Endothelial cell of umbilical vein (primary cell): ENCODE measurements at regions not wholly inside any gene's neighbourhood (a gene's known extent, or its start where the extent isn't known, plus 50 kb on each side); places are given as distances from the start of the nearest gene placed in this dataset.

Source experiments
- BruUV-seq: library from RNA; stranded (reverse); fragments of 400-500 nt; replicated peaks from 2 replicates; lab custom pipeline; 2021; lab: Mats Ljungman, UMichigan
- CTCF ChIA-PET: fragments of 300-600, 350-600 bp; sonication (Branson Sonifier 250); formaldehyde crosslinking; loops from one replicate; lab custom pipeline; 2021; ENCODE audit warnings: antibody characterized with exemption, inconsistent platforms; lab: Charles Lee
- POLR2A ChIA-PET: fragments of 300-600, 350-600 bp; sonication (Branson Sonifier 250); formaldehyde crosslinking; loops from one replicate; lab custom pipeline; 2021; ENCODE audit warnings: antibody characterized with exemption, inconsistent platforms; lab: Charles Lee
- DNase-seq: peaks from one replicate; pipeline ENCODE4 v3.0.0-alpha.2; 2011; ENCODE audit warnings: low read depth, low spot score
- FAIRE-seq: peaks from 2 replicates; lab custom pipeline; 2011; peaks lifted over from hg19 to GRCh38; lab: Jason Lieb, UNC
- H2AFZ ChIP-seq: 2 replicates; pipeline ENCODE4 v1.6.0; 2012; ENCODE audit warnings: low read depth, low read length, control low read depth, inconsistent platforms
- H3K27ac ChIP-seq: 2 replicates; pipeline ENCODE4 v1.5.1; 2011; ENCODE audit warnings: low read depth, mild to moderate bottlenecking, control low read depth, low read length, moderate library complexity; ENCODE audit not compliant: insufficient read depth
- H3K27me3 ChIP-seq, 2 experiments: 2 replicates each; pipeline versions ENCODE4 v1.6.0 to v1.6.1; 2011; ENCODE audit warnings: low read length in 2 of 2, mixed read lengths in 1 of 2; ENCODE audit not compliant: control insufficient read depth in 2 of 2, insufficient read depth in 2 of 2
- H3K36me3 ChIP-seq, 2 experiments: 2 replicates in 1 of 2; 3 replicates in 1 of 2; pipeline ENCODE4 v1.5.1; 2011; ENCODE audit warnings: low read length in 2 of 2, mild to moderate bottlenecking in 1 of 2, moderate library complexity in 1 of 2; ENCODE audit not compliant: control insufficient read depth in 2 of 2, insufficient read depth in 2 of 2; ENCODE audit errors: extremely low read depth in 1 of 2
- H3K4me1 ChIP-seq: 3 replicates; pipeline ENCODE4 v1.5.1; 2011; ENCODE audit warnings: mild to moderate bottlenecking, low read length; ENCODE audit not compliant: control insufficient read depth, insufficient read depth; ENCODE audit errors: extremely low read depth
- H3K4me2 ChIP-seq: 2 replicates; pipeline ENCODE4 v1.6.1; 2011; ENCODE audit warnings: low read length, control low read depth, mixed read lengths; ENCODE audit not compliant: insufficient read depth
- H3K4me3 ChIP-seq, 3 experiments: fragments of 200-600 bp in 1 of 3; sonication (generic), shearing (Covaris generic) in 1 of 3; replicated peaks in 1 of 3; 2 replicates each; pipeline ENCODE4 v1.5.1; 2011 to 2016; ENCODE audit warnings: control low read depth in 3 of 3, low read length in 3 of 3, mild to moderate bottlenecking in 2 of 3, inconsistent platforms in 1 of 3, low read depth in 1 of 3, moderate library complexity in 1 of 3; ENCODE audit not compliant: insufficient read depth in 1 of 3
- H3K79me2 ChIP-seq: 2 replicates; pipeline ENCODE4 v1.6.0; 2012; ENCODE audit warnings: low read length, inconsistent platforms; ENCODE audit not compliant: control insufficient read depth, insufficient read depth
- H3K9ac ChIP-seq: replicated peaks from 2 replicates; pipeline ENCODE3; 2011; ENCODE audit warnings: low read length, control low read depth; ENCODE audit not compliant: insufficient read depth; ENCODE audit errors: extremely low read depth
- H3K9me1 ChIP-seq: replicated peaks from 3 replicates; pipeline ENCODE4 v1.6.0; 2011; ENCODE audit warnings: mild to moderate bottlenecking, low read length; ENCODE audit not compliant: control insufficient read depth, insufficient read depth; ENCODE audit errors: extremely low read depth
- H3K9me3 ChIP-seq: replicated peaks from 2 replicates; pipeline ENCODE4 v1.5.1; 2012; ENCODE audit warnings: low read length, inconsistent platforms; ENCODE audit not compliant: control insufficient read depth, insufficient read depth
- H4K20me1 ChIP-seq: replicated peaks from 2 replicates; pipeline ENCODE3; 2011; ENCODE audit warnings: mild to moderate bottlenecking, low read length; ENCODE audit not compliant: control insufficient read depth, insufficient read depth; ENCODE audit errors: extremely low read depth
- EZH2 ChIP-seq: IDR thresholded peaks from 2 replicates; pipeline ENCODE4 v1.6.1; 2012; ENCODE audit warnings: borderline replicate concordance, low read depth, mild to moderate bottlenecking, moderate library complexity, low read length, inconsistent platforms; ENCODE audit not compliant: severe bottlenecking
- FOS ChIP-seq: IDR thresholded peaks from 2 replicates; pipeline ENCODE4 v1.6.1; 2011; ENCODE audit warnings: mild to moderate bottlenecking, low read length, moderate library complexity, borderline replicate concordance; ENCODE audit not compliant: insufficient read depth
- GATA2 ChIP-seq: IDR thresholded peaks from 2 replicates; pipeline ENCODE4 v1.7.0; 2011; ENCODE audit warnings: low read depth, mild to moderate bottlenecking, moderate library complexity, mixed read lengths, low read length; ENCODE audit not compliant: insufficient read length, insufficient read depth
- JUN ChIP-seq: IDR thresholded peaks from 2 replicates; pipeline ENCODE4 v1.6.1; 2011; ENCODE audit warnings: borderline replicate concordance, low read depth; ENCODE audit not compliant: insufficient read length, insufficient read depth
- MYC ChIP-seq: IDR thresholded peaks from one replicate; pipeline ENCODE4 v1.6.1; 2011; ENCODE audit warnings: mild to moderate bottlenecking, low read depth, low read length
- POLR2A ChIP-seq: IDR thresholded peaks from 2 replicates; pipeline ENCODE4 v1.6.1; 2012; ENCODE audit warnings: low read depth, mild to moderate bottlenecking, control low read depth, low read length
- POLR2AphosphoS5 ChIP-seq: IDR thresholded peaks from 2 replicates; pipeline ENCODE4 v1.6.1; 2012; ENCODE audit warnings: low read depth, mild to moderate bottlenecking, control low read depth, low read length, moderate library complexity; ENCODE audit not compliant: insufficient read depth
- dilution Hi-C: fragments of 300-500 bp; cut with MboI; formaldehyde crosslinking; loops from one replicate; pipeline ENCODE4 v1.15.0; 2019; ENCODE audit warnings: low sequenced_read_pairs; ENCODE audit not compliant: extremely low pct_ligation_motif_present
- intact Hi-C: fragments of 100-400 bp; cut with micrococcal nuclease; formaldehyde crosslinking; loops from one replicate; pipeline ENCODE4 v1.10.0; 2022
- TF ChIP-seq, protein P1 (sequence below): IDR thresholded peaks from 2 replicates; pipeline ENCODE4 v1.6.1; 2011; ENCODE audit not compliant: insufficient read depth, insufficient read length
- TF ChIP-seq, protein P2 (sequence below), 2 donors: IDR thresholded peaks; 1 replicate in 1 of 2; 2 replicates in 1 of 2; pipeline ENCODE4 v1.5.1; 2011; ENCODE audit warnings: low read length in 2 of 2, mild to moderate bottlenecking in 2 of 2, moderate library complexity in 2 of 2, control low read depth in 1 of 2, inconsistent platforms in 1 of 2, low read depth in 1 of 2; ENCODE audit not compliant: insufficient read depth in 1 of 2; ENCODE audit errors: extremely low read depth in 1 of 2

DNA sequence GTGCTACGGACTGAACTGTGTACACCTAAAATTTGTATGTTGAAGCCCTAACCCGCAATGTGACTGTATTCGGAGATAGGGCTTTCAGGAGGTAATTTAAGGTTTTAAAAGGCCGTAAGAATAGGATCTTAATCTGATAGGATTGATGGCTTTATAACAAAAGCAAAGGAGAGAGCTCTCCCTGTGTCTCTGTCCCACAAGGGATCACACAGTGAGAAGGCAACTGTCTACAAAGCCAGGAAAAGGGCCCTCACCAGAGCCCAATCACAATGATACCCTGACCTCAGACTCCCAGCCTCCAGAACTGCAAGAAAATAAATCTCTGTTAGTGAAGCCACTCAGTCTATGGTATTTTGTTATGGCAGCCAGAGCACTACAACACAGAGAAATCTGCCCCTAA is 208.7 kb upstream of the ZC3H12C start:
- H3K9ac ChIP-seq: no peak overlapping the region
- no peak for FAIRE-seq
- no peaks in the 10 kb centered on the region for H3K36me3 ChIP-seq
- no peak overlapping the region for H2AFZ ChIP-seq
- TF ChIP-seq FOS: no peak
- TF ChIP-seq EZH2: no peak
- TF ChIP-seq MYC: no peak
- TF ChIP-seq, protein P1, sequence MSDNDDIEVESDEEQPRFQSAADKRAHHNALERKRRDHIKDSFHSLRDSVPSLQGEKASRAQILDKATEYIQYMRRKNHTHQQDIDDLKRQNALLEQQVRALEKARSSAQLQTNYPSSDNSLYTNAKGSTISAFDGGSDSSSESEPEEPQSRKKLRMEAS: no peak
- no peak for TF ChIP-seq POLR2A
- TF ChIP-seq JUN: no peak
- TF ChIP-seq GATA2: no peak
- TF ChIP-seq, protein P2, sequence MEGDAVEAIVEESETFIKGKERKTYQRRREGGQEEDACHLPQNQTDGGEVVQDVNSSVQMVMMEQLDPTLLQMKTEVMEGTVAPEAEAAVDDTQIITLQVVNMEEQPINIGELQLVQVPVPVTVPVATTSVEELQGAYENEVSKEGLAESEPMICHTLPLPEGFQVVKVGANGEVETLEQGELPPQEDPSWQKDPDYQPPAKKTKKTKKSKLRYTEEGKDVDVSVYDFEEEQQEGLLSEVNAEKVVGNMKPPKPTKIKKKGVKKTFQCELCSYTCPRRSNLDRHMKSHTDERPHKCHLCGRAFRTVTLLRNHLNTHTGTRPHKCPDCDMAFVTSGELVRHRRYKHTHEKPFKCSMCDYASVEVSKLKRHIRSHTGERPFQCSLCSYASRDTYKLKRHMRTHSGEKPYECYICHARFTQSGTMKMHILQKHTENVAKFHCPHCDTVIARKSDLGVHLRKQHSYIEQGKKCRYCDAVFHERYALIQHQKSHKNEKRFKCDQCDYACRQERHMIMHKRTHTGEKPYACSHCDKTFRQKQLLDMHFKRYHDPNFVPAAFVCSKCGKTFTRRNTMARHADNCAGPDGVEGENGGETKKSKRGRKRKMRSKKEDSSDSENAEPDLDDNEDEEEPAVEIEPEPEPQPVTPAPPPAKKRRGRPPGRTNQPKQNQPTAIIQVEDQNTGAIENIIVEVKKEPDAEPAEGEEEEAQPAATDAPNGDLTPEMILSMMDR (IDR thresholded peaks at IDR 0.05; ENCODE audit: extremely low read depth in 1 of 2, insufficient read depth in 1 of 2, low read depth in 1 of 2, low read length in 2 of 2): no peak
- TF ChIP-seq POLR2AphosphoS5: no peak
- H3K4me3 ChIP-seq: no peak overlapping the region
- no peak overlapping the region for H3K27ac ChIP-seq
- no peaks in the 10 kb centered on the region for H3K79me2 ChIP-seq
- DNase-seq: no peak
- H4K20me1 ChIP-seq: no peaks in the 10 kb centered on the region
- ChIA-PET CTCF (interaction anchor here (0.8 to 1.5 kb wide), 5 partner anchors 9 to 30 kb away, joined by 3 to 7 read pairs (median 4); no protein-coding TSS in a partner anchor), POLR2A (no interaction called here)
- intact Hi-C loops: no loop called here
- H3K4me2 ChIP-seq: no peak overlapping the region
- dilution Hi-C loops: no loop called here
- peaks cover 0 to 9% of the 10 kb centered on the region in 2 experiments for H3K27me3 ChIP-seq
- BruUV-seq: no TSS peak
- no peaks in the 10 kb centered on the region for H3K9me1 ChIP-seq
- H3K9me3 ChIP-seq: no peaks in the 10 kb centered on the region
- no peaks in the 10 kb centered on the region for H3K4me1 ChIP-seq
